ENCODE measurements at regions not wholly inside any gene's neighbourhood (a gene's known extent, or its start where the extent isn't known, plus 50 kb on each side); places are given as distances from the start of the nearest gene placed in this dataset.
"Not testable (repeated sequence)": the region's sequence is repeated elsewhere in the genome, so short reads cannot be mapped to it uniquely, and the experiment has no call there.

DNA sequence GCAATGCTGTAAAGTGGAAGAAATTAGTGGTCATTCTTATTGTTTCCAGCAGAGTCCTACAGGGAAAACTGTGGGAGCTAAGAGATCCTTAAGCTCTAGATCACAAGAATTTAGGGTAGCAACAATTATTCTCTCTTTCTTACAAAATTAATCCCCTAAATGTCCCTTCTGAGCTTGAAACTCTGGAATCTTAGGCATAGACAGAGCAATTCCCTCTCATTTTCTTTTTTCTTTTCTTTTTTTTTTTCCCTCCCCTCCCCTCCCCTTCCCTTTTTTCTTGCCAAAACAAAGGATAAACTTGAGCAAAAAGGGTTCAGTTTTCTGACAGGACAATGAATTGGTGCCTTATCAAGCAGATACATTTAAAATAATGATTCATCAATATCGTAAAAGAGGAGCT, 441.0 kb downstream of the DSC3 start:
- no peak for DNase-seq
- Histone ChIP-seq H3K4me3 (no peak overlapping the region), H3K36me3 (no peaks in the 10 kb centered on the region), H3K4me1 (no peaks in the 10 kb centered on the region), H3K27ac (no peak overlapping the region), H3K27me3 (no peaks in the 10 kb centered on the region), H3K9me3 (no peaks in the 10 kb centered on the region)
- TF ChIP-seq, protein P1, sequence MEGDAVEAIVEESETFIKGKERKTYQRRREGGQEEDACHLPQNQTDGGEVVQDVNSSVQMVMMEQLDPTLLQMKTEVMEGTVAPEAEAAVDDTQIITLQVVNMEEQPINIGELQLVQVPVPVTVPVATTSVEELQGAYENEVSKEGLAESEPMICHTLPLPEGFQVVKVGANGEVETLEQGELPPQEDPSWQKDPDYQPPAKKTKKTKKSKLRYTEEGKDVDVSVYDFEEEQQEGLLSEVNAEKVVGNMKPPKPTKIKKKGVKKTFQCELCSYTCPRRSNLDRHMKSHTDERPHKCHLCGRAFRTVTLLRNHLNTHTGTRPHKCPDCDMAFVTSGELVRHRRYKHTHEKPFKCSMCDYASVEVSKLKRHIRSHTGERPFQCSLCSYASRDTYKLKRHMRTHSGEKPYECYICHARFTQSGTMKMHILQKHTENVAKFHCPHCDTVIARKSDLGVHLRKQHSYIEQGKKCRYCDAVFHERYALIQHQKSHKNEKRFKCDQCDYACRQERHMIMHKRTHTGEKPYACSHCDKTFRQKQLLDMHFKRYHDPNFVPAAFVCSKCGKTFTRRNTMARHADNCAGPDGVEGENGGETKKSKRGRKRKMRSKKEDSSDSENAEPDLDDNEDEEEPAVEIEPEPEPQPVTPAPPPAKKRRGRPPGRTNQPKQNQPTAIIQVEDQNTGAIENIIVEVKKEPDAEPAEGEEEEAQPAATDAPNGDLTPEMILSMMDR (IDR thresholded peaks at IDR 0.05): no peak
- intact Hi-C loops (cut with DNase I; ENCODE audit: low total_unique reads): no loop called here

DNA sequence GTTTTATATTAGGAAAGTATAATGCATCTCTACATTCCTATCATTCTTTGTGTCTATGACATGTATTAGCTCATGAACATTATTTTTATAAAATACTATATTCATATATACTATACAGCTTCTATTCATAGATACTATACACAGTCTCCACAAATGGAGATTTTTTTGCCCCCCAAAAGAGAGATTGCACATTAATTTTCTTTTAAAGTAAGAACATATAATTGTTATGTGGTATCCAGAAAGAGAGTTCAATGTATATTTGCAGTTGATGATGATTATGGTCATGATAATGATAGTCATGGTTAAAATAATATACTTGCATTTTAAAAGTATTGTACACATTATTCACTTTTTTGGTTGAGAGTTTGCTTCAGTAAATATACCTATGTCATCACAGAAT, 445.3 kb downstream of the DSC3 start:
- Histone ChIP-seq H3K27ac (no peak overlapping the region), H3K27me3 (no peaks in the 10 kb centered on the region), H3K9me3 (no peaks in the 10 kb centered on the region), H3K4me1 (no peaks in the 10 kb centered on the region), H3K4me3 (no peak overlapping the region), H3K36me3 (no peaks in the 10 kb centered on the region)
- intact Hi-C loops (cut with DNase I; ENCODE audit: low total_unique reads): no loop called here
- TF ChIP-seq, protein P1 (IDR thresholded peaks at IDR 0.05): no peak
- no peak for DNase-seq

DNA sequence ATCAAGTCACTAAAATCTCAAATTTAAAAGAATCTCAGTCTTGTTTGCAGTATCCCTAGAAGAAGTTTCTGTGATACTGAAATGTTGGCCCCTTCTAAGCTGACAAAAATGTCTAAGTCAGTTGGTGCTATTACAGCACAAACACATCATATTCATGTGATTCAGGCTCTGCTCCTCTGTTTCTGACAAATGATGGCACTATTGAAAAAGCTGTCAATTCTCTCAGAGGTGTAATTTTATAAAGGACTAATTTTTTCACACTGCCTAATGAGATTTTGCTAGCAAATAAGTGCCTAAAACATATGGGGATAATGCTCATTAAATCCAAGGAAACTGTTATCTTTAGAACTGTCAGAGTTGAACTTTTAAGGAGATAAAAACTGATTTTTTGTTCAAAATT, 445.9 kb downstream of the DSC3 start:
- intact Hi-C loops (cut with DNase I; ENCODE audit: low total_unique reads): no loop called here
- Histone ChIP-seq H3K4me1 (no peaks in the 10 kb centered on the region), H3K36me3 (no peaks in the 10 kb centered on the region), H3K9me3 (no peaks in the 10 kb centered on the region), H3K27me3 (no peaks in the 10 kb centered on the region), H3K4me3 (no peak overlapping the region), H3K27ac (no peak overlapping the region)
- DNase-seq: no peak
- TF ChIP-seq, protein P1 (IDR thresholded peaks at IDR 0.05): no peak

DNA sequence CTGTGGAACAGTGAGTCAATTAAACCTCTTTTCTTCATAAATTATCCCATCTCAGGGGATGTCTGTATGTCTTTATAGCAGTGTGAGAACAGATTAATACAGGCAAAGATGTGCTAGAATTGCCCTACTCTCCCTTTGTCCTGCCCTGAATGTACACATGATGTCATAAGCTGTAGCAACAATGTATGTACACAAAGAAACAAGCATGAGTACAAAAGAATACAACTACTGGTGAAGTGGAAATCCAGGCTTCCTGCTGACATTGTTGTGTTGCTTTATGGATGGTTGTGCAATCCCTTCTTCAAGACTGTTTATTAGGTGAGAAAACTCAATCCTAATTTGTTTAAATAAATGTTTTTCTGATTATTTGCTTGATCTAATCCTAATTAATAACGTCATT, 446.6 kb downstream of the DSC3 start:
- H3K27me3 ChIP-seq: no peaks in the 10 kb centered on the region
- intact Hi-C loops (cut with DNase I; ENCODE audit: low total_unique reads): no loop called here
- no peaks in the 10 kb centered on the region for H3K9me3 ChIP-seq
- H3K36me3 ChIP-seq: no peaks in the 10 kb centered on the region
- TF ChIP-seq, protein P1 (IDR thresholded peaks at IDR 0.05): no peak
- H3K4me1 ChIP-seq: no peaks in the 10 kb centered on the region
- no peak for DNase-seq
- H3K27ac ChIP-seq: no peak overlapping the region
- H3K4me3 ChIP-seq: no peak overlapping the region

DNA sequence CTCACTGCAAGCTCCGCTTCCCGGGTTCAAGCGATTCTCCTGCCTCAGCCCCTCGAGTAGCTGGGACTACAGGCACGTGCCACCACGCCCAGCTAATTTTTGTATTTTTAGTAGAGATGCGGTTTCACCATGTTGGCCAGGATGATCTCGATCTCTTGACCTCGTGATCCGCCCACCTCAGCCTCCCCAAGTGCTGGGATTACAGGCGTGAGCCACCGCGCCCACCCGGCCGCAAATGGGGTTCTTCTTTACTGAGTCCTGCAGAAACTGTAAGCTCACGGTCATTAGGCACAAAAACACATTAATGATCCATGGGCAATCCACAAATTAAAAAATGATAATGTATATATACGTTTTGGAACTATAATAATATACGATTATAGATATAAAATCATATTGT, 447.6 kb downstream of the DSC3 start:
- H3K27me3 ChIP-seq; DNase-seq; H3K4me1 ChIP-seq; H3K9me3 ChIP-seq; H3K36me3 ChIP-seq; intact Hi-C loops (cut with DNase I; ENCODE audit: low total_unique reads); H3K27ac ChIP-seq; H3K4me3 ChIP-seq: not testable (repeated sequence)

DNA sequence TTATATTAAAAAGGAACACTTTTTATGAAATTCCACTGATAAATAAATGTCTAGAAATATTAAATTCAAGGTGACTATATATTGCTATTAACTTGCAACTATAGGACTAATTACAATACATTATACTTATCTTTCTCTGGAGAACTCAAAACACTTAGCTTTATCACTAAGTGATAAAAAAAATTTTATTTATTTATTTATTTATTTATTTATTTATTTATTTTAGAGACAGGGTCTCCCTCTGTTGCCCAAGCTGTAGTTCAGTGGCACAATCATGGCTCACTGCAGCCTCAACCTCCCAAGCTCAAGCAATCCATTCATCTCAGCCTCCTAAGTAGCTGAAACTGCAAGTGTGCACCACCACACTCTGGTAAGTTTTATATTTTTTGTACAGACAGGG, 451.1 kb downstream of the DSC3 start:
- Histone ChIP-seq H3K36me3 (no peaks in the 10 kb centered on the region), H3K4me1 (no peaks in the 10 kb centered on the region), H3K27ac (no peak overlapping the region), H3K4me3 (no peak overlapping the region), H3K9me3 (no peaks in the 10 kb centered on the region), H3K27me3 (no peaks in the 10 kb centered on the region)
- TF ChIP-seq, protein P1 (IDR thresholded peaks at IDR 0.05): no peak
- intact Hi-C loops (cut with DNase I; ENCODE audit: low total_unique reads): no loop called here
- DNase-seq: no peak

All from tibial artery (tissue), 4 donors.